ENCODE measurements at regions not wholly inside any gene's neighbourhood (a gene's known extent, or its start where the extent isn't known, plus 50 kb on each side); places are given as distances from the start of the nearest gene placed in this dataset.

DNA sequence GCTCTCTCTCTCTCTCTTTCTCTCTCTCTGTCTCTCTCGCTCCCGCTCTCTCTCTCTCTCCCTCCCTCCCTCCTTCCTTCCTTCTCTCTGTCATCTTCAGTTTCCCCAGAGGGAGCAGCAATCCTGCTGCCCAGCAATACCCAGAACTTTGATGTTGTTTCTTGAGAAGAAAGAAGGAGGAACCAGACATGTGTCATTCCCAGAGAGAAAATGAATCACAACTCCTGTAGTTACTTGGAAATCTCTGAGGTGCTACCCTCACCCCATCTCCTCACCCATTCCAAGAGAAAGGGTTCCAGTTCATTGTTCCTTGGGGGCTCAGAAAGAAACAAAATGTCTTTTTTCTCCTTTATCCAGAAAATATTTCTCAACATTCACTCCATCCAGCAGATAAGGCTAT lies 449.1 kb downstream of the TNS1 start:
- TF ChIP-seq, protein P1, sequence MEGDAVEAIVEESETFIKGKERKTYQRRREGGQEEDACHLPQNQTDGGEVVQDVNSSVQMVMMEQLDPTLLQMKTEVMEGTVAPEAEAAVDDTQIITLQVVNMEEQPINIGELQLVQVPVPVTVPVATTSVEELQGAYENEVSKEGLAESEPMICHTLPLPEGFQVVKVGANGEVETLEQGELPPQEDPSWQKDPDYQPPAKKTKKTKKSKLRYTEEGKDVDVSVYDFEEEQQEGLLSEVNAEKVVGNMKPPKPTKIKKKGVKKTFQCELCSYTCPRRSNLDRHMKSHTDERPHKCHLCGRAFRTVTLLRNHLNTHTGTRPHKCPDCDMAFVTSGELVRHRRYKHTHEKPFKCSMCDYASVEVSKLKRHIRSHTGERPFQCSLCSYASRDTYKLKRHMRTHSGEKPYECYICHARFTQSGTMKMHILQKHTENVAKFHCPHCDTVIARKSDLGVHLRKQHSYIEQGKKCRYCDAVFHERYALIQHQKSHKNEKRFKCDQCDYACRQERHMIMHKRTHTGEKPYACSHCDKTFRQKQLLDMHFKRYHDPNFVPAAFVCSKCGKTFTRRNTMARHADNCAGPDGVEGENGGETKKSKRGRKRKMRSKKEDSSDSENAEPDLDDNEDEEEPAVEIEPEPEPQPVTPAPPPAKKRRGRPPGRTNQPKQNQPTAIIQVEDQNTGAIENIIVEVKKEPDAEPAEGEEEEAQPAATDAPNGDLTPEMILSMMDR (IDR thresholded peaks at IDR 0.05; ENCODE audit: low read depth, low read length): no peak
- no peak for TF ChIP-seq POLR2A (IDR thresholded peaks at IDR 0.05; ENCODE audit: extremely low read depth, insufficient read length)

Measured in NB4 (cell line).